AG08395 (cell line): ENCODE measurements at regions not wholly inside any gene's neighbourhood (a gene's known extent, or its start where the extent isn't known, plus 50 kb on each side); places are given as distances from the start of the nearest gene placed in this dataset.
"Not testable (repeated sequence)": the region's sequence is repeated elsewhere in the genome, so short reads cannot be mapped to it uniquely, and the experiment has no call there.

ENCODE experiments used
- DNase-seq: peaks from one replicate; pipeline ENCODE4 v3.0.0; 2012; ENCODE audit warnings: mixed read lengths, low spot score

- DNase-seq, result no peak
These were observed 142.2 kb downstream of the MZT1 start for GRCh38 chr13:72585254-72585653.

- no peak for DNase-seq
These were observed 156.2 kb downstream of the MZT1 start for GRCh38 chr13:72571191-72571590.

GRCh38 chr13:72570019-72570418 lies 157.4 kb downstream of the MZT1 start:
- DNase-seq, result no peak

- DNase-seq, result no peak
These were observed 159.9 kb downstream of the MZT1 start for GRCh38 chr13:72567566-72567965.

- no peak for DNase-seq
These were observed 160.9 kb downstream of the MZT1 start for GRCh38 chr13:72566526-72566925.

GRCh38 chr13:72565893-72566292 lies 161.5 kb downstream of the MZT1 start:
- peak; percentile 31 for DNase-seq

GRCh38 chr13:72562686-72563085 lies 164.7 kb downstream of the MZT1 start:
- DNase-seq, result no peak

- no peak for DNase-seq
These were observed 165.6 kb downstream of the MZT1 start for GRCh38 chr13:72561791-72562190.

GRCh38 chr13:72559716-72560115 lies 167.7 kb downstream of the MZT1 start:
- no peak for DNase-seq

- DNase-seq, result no peak
These were observed 170.5 kb downstream of the MZT1 start for GRCh38 chr13:72556945-72557344.

- no peak for DNase-seq
These were observed 171.8 kb downstream of the MZT1 start for GRCh38 chr13:72555601-72556000.

GRCh38 chr13:72552731-72553130 lies 174.7 kb downstream of the MZT1 start:
- no peak for DNase-seq

- not testable (repeated sequence) for DNase-seq
These were observed 181.5 kb downstream of the MZT1 start for GRCh38 chr13:72545895-72546294.

- no peak for DNase-seq
These were observed 182.3 kb downstream of the MZT1 start for GRCh38 chr13:72545030-72545719.

- no peak for DNase-seq
These were observed 183.4 kb downstream of the MZT1 start for GRCh38 chr13:72544042-72544441.

- no peak for DNase-seq
These were observed 185.2 kb downstream of the MZT1 start for GRCh38 chr13:72542241-72542640.

GRCh38 chr13:72541674-72542073 lies 185.8 kb downstream of the MZT1 start:
- no peak for DNase-seq

- DNase-seq, result no peak
These were observed 186.5 kb downstream of the MZT1 start for GRCh38 chr13:72540881-72541280.

- no peak for DNase-seq
These were observed 187.5 kb downstream of the MZT1 start for GRCh38 chr13:72539925-72540324.

- DNase-seq, result no peak
These were observed 189.6 kb downstream of the MZT1 start for GRCh38 chr13:72537782-72538181.

GRCh38 chr13:72537395-72537780 lies 190.0 kb downstream of the MZT1 start:
- no peak for DNase-seq

GRCh38 chr13:72536714-72537394 lies 190.6 kb downstream of the MZT1 start:
- DNase-seq, result no peak

- DNase-seq, result no peak
These were observed 192.3 kb downstream of the MZT1 start for GRCh38 chr13:72534951-72535640.
